NT2/D1 (cell line): ENCODE measurements at regions not wholly inside any gene's neighbourhood (a gene's known extent, or its start where the extent isn't known, plus 50 kb on each side); places are given as distances from the start of the nearest gene placed in this dataset.

Experiments used
- DNase-seq: peaks from one replicate; pipeline ENCODE4 v3.0.0-alpha.2; 2011; ENCODE audit warnings: low read depth, low spot score
- H3K27me3 ChIP-seq: 2 replicates; pipeline ENCODE4 v1.6.0; 2011; ENCODE audit warnings: mild to moderate bottlenecking; ENCODE audit not compliant: insufficient read length, insufficient read depth
- H3K36me3 ChIP-seq: 2 replicates; pipeline ENCODE4 v1.6.1; 2011; ENCODE audit warnings: mild to moderate bottlenecking, low read length, mixed read lengths; ENCODE audit not compliant: insufficient read depth, insufficient read length
- H3K4me1 ChIP-seq: 2 replicates; pipeline ENCODE4 v1.5.1; 2011; ENCODE audit not compliant: insufficient read depth, insufficient read length
- H3K4me3 ChIP-seq: 2 replicates; pipeline ENCODE4 v1.5.1; 2011; ENCODE audit warnings: low read depth; ENCODE audit not compliant: insufficient read length
- H3K9ac ChIP-seq: 2 replicates; pipeline ENCODE4 v1.6.0; 2011; ENCODE audit warnings: low read depth; ENCODE audit not compliant: insufficient read length
- H3K9me3 ChIP-seq: 2 replicates; pipeline ENCODE4 v1.5.1; 2011; ENCODE audit warnings: mild to moderate bottlenecking, low read length; ENCODE audit not compliant: insufficient read depth
- SUZ12 ChIP-seq: IDR thresholded peaks from 2 replicates; pipeline ENCODE4 v1.6.1; 2011; ENCODE audit not compliant: insufficient read length, insufficient read depth; ENCODE audit errors: extremely low read depth
- YY1 ChIP-seq: IDR thresholded peaks from 2 replicates; pipeline ENCODE4 v1.6.1; 2011; ENCODE audit not compliant: insufficient read length, insufficient read depth
- ZNF274 ChIP-seq: IDR thresholded peaks from 2 replicates; pipeline ENCODE4 v1.6.1; 2011; ENCODE audit warnings: mild to moderate bottlenecking, low read depth, low read length

GRCh38 chr17:77428020-77428748, 287.4 kb downstream of the SEC14L1 start:
- TF ChIP-seq YY1 (no peak), SUZ12 (no peak), ZNF274 (no peak)
- Histone ChIP-seq H3K4me3 (no peak overlapping the region), H3K9me3 (no peaks in the 10 kb centered on the region), H3K9ac (peak overlapping the region; percentile 34), H3K36me3 (peaks cover 25% of the 10 kb centered on the region), H3K4me1 (peaks cover 71% of the 10 kb centered on the region), H3K27me3 (no peaks in the 10 kb centered on the region)
- DNase-seq: no peak

DNA sequence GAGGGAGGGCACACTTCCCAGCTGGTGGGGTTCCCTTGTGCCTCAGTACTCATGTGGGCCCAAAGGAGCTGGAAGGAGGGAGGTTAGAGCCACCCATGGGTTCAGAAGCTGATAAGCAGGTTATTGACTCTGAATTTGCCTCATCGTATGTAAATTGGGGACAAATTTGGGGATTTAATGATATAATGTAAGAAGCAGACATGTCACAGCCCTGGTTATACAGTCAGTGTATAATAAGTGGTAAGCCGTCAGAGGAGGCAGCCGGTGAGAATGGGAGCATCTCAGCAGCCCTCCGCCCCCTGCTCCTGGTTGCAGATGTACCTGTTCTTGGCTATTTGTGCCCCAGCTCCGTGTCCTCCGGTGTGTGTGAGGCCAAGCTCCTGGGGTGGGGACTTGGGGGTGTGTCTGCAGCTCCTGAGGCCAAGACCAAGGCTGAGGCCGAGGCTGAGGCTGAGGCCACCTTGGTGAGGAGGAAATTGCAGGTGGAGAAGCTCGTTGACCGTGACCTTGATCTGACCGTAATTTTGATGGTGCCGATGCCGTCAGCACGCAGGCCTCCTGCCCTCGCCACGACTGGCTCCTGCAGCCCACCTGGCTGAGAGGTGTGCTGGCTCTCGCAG, 288.1 kb downstream of the SEC14L1 start:
- TF ChIP-seq ZNF274 (no peak), YY1 (no peak), SUZ12 (no peak)
- DNase-seq: no peak
- peak overlapping the region; percentile 29 for H3K9ac ChIP-seq
- H3K4me1 ChIP-seq: peaks cover 71% of the 10 kb centered on the region
- H3K27me3 ChIP-seq: no peaks in the 10 kb centered on the region
- peaks cover 19% of the 10 kb centered on the region for H3K36me3 ChIP-seq
- H3K4me3 ChIP-seq: no peak overlapping the region
- no peaks in the 10 kb centered on the region for H3K9me3 ChIP-seq

- H3K9ac ChIP-seq: peak overlapping the region; percentile 29
Measured at GRCh38 chr17:77429369-77429968, 288.7 kb downstream of the SEC14L1 start.

DNA sequence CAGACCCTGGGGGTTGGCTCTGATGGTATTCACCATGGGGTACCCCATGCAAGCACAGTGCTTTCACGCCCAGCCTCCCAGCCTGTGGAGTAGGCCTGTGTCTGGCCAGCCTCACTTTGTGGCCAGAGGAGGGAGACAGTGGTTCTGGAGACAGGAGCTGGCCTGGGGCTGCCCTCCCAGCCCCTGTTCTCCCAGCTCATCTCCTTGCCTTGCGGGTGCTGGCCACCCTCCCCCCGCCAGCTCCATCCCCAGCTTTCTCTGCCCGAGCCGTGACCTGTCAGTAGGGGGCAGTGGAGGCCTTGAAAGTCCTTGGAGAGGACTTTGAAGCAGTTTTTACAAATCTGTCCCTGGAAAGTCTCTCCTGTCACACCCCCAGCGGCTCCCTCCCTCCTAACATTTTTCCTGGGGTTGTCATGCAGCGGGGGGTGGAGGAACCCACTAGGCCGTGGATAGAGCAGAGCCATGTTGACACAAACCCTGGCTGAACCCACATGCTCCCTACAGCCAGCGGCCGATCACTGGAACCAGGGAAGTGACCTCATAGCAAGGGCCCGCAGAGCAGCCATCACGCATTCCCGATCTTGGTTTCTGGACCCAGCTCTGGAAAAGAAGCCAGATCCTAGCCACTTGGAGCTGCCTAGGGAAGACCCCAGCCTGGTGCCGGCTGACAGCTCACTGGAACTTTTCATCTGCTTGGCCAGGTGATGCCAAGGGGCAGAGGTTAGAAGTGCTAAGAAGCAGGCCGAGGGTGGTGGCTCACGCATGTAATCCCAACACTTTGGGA, 289.4 kb downstream of the SEC14L1 start:
- Histone ChIP-seq H3K36me3 (peaks cover 19% of the 10 kb centered on the region), H3K27me3 (no peaks in the 10 kb centered on the region), H3K9me3 (no peaks in the 10 kb centered on the region), H3K9ac (peak overlapping the region; percentile 29), H3K4me3 (no peak overlapping the region), H3K4me1 (peaks cover 76% of the 10 kb centered on the region)
- peak; percentile 73 for DNase-seq
- no peak for TF ChIP-seq ZNF274
- no peak for TF ChIP-seq YY1

More at GRCh38 chr17:77429369-77429968, 288.7 kb downstream of the SEC14L1 start:
- Histone ChIP-seq H3K4me3 (no peak overlapping the region), H3K9me3 (no peaks in the 10 kb centered on the region), H3K27me3 (no peaks in the 10 kb centered on the region), H3K36me3 (peaks cover 14% of the 10 kb centered on the region), H3K4me1 (peaks cover 70% of the 10 kb centered on the region)
- DNase-seq: no peak
- TF ChIP-seq YY1: no peak
- TF ChIP-seq SUZ12: no peak
- no peak for TF ChIP-seq ZNF274

DNA sequence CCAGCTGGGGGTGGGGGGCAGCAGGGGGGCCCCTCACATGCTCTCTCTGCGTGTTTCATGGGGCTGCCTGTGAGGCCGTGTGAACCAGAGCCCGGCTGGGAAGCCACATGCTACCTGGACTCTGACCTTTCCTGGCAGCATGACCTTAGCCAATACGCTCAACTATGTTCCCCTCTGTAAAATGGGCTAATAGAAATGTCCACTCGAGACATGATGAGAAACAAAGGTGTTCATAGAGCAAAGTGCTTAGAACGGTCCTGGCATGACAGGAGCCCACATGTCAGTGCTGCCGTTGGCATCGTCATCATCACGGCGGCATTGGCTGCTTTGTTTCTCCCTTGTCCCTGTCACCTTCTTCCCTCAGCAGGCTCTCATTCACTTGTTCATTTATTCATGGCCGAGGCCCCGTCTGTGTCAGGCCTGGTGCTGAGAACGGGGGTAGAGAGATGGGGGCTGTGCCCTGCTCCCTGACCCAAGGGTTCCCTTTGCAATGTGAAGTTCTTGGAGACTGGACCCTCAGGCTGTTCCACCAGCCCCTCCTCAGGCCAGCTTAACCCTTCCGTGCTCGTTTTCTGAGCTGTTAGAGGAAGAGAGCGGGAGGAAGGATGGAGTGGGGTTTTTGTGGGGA, 291.4 kb downstream of the SEC14L1 start:
- Histone ChIP-seq H3K9me3 (no peaks in the 10 kb centered on the region), H3K9ac (no peak overlapping the region), H3K4me1 (peaks cover 73% of the 10 kb centered on the region), H3K36me3 (peaks cover 27% of the 10 kb centered on the region), H3K4me3 (no peak overlapping the region), H3K27me3 (no peaks in the 10 kb centered on the region)
- DNase-seq: no peak
- no peak for TF ChIP-seq YY1
- TF ChIP-seq SUZ12: no peak
- no peak for TF ChIP-seq ZNF274

DNA sequence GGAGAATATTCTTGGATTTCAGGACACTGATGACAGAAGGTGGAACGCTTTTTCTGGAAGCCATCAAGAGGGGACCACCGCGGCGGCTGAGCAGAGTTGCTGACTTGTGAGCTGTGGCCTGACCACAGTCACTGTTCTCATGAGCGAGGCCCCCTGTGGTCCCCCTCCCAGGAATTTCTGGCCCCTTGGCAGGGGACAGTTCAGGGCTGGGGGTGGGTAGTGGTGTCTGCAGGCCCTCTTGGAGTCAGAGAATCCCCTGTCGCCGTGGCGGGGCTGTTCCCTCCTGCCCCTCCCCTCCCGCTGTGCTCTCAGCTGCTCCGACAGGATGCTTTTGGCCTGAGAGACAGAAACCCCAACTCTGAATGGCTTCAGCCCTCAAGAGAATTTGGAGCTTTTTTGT, 292.0 kb downstream of the SEC14L1 start:
- Histone ChIP-seq H3K27me3 (no peaks in the 10 kb centered on the region), H3K36me3 (peaks cover 31% of the 10 kb centered on the region), H3K4me3 (no peak overlapping the region), H3K4me1 (peaks cover 72% of the 10 kb centered on the region), H3K9me3 (no peaks in the 10 kb centered on the region), H3K9ac (no peak overlapping the region)
- no peak for DNase-seq
- TF ChIP-seq YY1 (no peak), SUZ12 (no peak), ZNF274 (no peak)
